GM21515 (cell line): ENCODE measurements at regions not wholly inside any gene's neighbourhood (a gene's known extent, or its start where the extent isn't known, plus 50 kb on each side); places are given as distances from the start of the nearest gene placed in this dataset.
"Not testable (repeated sequence)": the region's sequence is repeated elsewhere in the genome, so short reads cannot be mapped to it uniquely, and the experiment has no call there.

Source experiments
- ATAC-seq: cut with Tn5 transposase; IDR thresholded peaks from one replicate; pipeline ENCODE4 v1.9.1; 2021; ENCODE audit not compliant: unreplicated experiment

DNA sequence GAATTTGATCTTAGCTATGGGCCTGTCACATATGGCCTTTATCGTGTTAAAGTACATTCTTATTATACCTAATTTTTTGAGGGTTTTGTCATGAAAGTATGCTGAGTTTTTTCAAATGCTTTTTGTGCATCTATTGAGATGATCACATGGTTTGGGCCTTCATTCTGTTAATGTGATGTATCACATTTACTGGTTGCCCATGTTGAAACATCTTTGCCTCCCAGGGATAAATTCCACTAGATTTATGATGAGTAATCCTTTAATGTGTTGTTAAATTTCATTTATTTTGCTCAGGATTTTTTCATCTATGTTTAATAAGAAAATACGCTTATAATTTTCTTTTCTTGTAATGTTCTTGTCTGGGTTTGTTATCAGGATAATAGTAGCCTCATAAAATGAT is 442.0 kb downstream of the MDFIC start:
- no peak for ATAC-seq

DNA sequence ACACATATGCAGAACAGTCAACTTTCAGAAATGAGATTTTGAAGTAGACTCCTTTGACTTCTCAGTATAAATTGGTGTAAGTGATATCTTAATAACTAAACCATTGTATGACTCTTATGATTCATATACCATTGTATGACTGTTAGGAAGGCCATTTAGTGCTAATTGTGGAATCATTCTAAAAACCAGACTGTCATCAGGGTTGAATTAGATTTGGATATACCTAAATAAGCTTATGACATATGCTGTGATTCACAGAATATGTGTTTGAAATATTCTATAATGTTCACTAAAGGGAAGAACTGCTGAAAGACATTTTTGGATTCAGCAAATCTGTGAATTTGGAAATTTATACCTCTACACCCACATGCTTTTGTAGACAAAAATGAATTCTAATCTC is 438.1 kb downstream of the MDFIC start:
- ATAC-seq: no peak

DNA sequence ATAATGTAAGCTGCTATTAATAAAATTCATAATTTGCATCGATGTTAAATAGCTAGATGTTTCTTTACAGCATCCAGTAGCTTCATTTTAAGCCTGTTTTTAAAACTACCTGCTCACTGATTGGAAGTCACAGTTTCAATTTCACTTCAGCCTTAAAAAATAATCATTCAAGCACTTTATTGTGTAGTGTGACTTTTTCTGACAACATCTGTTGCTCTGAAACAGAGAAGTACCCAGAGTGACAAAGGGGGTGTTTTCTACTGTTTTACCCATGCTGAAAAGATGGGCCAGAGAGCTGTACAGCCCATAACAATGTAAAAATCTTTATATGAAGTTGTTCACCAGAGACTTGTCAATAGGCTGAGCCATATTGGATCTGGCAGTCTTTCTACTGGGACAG is 437.2 kb downstream of the MDFIC start:
- ATAC-seq: no peak

DNA sequence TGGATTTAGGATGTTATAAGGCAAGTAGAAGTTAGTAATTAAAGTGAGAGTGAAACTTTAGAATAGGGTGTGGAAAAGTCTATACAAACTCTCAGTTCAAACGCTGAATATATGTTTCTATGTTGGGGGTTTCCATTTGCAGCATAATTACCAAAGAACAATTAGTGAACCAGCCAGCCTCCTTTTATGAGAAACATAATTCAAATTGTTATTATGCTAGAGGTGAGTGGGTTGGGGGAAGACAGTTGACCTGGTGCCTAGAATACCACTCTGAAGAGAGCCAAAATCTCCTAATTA is 435.8 kb downstream of the MDFIC start:
- ATAC-seq: no peak

DNA sequence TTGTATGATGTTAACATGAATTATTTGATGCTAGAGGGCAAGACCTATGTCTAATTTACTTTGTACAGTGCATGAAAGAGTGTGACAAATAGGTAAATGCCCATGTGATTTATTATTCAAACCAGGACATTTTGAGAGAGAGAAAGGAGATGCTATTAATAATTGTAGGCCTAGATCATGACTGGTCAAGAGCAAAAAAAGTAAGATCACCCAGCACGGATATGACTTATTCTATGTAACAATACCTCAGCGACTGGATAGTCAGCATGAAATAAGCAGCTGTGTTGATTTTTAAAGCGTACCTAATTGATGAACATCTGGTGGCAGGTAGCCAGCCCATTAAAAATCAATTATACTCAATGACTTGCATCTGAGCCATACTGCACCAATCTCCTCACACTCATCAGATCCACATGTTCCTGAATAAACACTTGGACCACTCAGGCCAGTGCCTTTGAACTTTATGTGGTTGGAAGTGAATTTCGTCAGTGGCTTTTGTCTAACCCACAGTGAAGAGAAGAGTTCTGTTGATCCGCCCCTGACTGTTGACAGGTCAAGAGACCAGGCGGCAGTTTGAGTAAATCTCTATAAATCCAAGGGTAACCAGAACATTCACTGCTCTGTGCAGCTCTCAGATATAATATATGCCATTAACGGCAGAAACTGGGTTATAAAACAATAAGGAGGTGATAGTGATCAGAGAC is 435.3 kb downstream of the MDFIC start:
- ATAC-seq: no peak

DNA sequence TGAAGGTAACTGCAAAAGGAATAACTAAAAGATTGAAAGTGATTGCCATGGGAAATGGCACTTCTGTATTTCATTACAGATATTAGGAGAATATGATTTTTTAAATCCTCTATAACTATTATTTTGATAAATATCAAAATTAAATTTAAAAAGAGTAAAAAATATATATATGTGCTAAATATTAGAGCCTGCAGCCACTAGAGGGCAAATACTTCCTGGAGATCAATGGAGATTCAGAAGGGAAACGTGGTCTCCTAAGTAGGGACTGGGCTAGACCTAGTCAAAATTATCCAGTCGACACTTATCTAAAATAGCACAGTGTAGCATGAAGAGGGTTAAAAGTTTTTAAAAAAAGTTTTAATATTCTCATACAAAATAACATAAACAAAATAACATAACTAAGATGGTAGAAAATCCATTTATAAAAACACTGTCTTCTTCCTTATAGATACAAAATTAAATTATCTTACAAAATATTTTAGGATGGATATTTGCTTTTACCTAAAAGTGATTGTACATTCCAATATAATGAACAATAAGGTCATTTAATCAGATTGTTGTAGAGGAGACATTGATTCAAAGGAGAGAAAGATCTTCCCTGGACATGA is 434.3 kb downstream of the MDFIC start:
- ATAC-seq: no peak

DNA sequence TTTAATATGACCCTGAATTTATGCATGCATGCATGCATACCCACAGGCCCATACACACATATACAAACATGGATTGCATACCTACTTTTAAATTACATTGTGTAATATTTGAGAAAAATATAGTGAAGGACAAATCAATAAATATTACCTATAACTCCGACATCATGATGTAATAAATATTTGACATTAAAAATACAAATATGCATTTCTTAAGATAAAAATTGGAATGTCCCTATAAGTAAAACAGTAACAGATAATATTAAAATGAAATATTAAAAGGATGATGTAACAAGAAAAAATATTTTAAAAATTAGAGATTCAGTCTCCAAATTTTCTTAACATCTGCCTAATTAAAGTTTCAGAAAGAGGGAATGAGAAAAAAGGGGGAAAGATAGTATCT is 433.0 kb downstream of the MDFIC start:
- ATAC-seq: no peak

DNA sequence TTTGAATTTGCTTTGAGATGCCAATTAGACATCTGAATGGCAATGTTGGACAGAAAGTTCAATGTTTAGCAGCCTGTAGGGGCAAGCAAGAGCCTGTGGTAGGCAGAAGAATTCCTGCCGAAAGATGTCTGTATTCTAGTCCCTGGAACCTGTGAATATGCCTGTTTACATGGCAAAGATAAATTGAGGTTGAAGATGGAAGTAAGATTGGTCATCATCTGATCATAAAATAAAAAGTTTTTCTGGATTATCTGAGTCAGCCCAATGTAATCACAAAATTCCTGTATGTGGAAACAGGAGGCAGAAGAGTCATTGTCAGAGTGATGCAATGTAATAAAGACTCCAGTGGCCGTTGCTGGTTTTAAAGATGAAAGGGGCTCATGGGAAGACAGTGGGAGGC is 430.5 kb downstream of the MDFIC start:
- no peak for ATAC-seq

DNA sequence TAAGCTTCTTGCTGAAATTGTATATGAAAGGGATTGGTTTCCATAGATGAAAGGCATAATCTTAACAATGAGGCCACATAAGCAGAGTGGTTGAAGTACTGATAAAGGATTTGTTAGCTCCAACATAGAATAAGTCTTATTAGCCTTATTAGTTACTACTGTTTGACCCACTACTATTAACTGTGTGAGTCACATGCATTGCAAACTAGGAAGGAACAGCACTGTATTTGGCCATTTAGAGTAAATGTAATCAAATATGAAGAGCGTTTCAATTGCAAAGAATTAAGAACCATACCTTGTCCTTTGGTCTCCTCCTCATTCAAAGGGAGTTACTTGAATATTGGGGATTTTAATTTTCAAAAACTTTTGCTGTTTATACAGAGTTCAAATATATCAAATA is 428.9 kb downstream of the MDFIC start:
- ATAC-seq: no peak

DNA sequence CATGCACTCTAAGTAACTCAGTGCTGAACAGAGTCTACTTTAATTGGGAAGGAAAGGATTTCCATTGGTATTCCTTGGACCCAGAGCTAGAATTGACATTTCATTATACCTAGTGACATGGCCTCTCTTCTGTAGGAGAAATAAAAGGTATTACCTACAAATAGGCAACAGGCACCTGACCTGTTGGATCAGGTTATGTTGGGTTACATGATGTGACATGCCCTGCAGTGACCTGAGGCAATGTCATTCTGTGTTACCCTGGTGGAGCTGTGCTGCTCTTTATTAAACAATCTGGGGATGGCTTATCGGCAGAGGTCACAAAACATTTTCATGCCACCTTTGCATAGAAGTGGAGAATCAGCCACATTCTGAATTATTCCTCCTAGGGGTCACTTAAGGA is 427.7 kb downstream of the MDFIC start:
- ATAC-seq: no peak

DNA sequence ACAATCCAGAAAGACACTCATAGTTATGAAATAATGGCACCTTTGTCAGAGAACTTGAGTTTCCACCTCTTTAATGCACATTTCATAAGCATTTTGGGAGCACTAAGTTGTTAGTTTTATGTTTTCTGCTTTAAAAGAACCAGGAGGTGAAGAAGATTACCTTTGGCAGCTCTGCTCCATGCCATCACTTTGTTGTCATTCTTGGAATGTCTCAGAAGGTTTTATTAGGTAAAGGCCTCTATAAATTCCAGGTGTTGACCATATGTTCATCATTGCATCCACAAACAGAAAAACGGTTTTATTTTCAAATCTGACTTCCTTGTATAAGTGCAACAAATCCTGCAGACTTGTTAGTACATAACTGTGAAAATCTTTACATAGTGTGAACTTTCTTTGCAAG is 424.8 kb downstream of the MDFIC start:
- no peak for ATAC-seq

DNA sequence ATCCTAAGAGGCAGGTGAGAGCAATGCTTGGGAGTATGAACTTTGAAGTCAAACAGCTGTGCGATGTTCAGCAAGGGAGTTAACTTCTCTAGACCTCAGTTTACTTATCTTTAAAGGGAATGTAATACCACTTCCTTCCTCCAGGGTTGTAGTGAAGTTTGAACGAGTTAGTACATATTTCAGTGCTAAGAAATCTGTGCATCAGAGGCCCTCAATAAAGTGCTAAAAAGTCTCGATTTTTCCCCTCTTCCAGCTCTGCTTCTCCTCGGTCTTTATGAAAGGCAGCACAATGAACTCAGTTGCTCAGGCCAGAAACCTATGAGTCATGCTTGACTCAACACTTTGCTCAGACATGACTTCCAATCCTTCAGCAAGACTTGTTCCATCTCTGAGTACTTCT is 418.9 kb downstream of the MDFIC start:
- no peak for ATAC-seq

DNA sequence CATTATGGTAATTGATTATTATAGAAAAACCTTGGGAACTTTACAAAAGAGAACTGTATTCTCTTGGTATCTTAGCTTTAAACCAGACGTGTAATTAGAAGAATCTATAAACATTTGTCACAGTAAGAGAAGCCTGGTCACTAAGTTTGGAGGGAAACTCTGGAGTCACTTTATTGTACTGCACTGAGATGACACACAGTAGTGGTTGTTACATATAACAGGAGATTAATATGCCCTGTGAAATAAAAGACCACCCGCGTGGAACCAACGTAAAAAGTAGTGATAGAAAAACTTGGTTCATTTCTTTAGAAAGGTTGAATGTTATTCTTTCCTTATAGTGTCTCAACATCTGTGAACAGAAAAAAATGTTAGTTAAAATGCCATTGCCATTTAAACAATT is 416.1 kb downstream of the MDFIC start:
- no peak for ATAC-seq

DNA sequence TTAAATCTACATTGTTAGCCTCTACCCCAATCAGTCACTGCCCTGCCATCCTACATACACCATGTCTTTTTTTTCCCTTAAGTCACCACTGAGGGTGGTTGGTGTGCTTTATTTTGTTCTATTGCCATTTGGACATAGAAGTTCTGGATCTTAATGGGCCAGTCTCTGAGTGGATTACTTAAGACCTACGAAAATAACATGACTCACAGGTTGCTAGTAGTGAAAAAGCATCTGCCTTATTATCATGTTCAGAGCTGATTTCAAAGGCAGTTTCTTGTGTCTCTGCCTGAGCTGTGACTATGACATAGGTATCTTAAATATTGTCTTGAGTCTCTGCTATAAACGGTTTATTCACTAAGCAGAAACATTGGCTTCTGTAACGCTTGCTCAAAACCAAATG is 410.8 kb downstream of the MDFIC start:
- ATAC-seq: no peak

DNA sequence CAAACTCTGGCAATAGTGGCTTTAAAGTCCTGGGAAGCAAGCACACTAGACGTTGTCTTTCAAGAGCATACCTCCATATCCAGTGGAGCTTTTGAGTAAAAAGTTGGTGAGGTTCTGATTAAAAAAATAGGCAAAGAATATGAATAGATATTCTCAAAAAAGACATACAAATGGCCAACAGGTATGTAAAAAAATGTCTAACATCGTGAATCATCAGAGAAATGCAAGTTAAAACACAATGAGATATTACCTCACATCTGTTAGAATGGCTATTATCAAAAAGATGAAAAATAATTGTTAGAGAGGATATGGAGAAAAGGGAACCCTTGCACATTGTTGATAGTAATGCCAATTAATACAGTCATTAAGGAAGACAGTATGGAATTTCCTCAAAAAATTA is 407.1 kb downstream of the MDFIC start:
- no peak for ATAC-seq

DNA sequence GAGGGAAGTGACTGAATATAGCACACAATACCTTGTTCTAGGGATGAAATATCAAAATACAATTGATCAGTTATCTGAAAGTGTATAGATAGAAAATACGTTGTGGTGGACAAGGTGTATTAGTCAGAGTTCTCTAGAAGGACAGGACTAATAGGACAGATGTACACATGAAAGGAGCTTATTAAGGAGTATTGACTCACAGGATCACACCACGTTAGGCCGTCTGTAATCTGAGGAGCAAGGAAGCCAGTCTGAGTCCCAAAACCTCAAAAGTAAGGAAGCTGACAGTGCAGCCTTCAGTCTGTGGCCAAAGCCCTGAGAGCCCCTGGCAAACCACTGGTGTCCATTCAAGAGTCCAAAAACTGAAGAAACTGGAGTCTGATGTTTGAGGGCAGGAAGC is 406.1 kb downstream of the MDFIC start:
- ATAC-seq: no peak

DNA sequence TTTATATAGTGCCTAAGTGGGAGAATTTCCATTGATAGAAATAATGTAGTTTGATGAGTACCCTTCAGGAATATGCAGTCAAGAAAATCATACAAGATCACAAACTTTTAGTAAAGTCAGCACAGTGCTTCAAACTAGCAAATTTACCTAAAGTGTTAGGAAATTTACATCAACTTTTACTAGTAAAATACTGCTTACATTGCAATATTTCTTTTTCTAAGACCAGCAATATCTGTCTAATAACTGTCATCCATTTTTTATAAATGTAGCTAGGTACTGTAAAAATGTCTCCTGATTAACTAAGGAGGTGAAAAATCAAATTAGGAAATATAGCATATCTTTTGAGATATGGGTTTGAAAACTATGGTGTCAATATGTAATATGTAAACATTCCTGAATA is 405.4 kb downstream of the MDFIC start:
- ATAC-seq: no peak

DNA sequence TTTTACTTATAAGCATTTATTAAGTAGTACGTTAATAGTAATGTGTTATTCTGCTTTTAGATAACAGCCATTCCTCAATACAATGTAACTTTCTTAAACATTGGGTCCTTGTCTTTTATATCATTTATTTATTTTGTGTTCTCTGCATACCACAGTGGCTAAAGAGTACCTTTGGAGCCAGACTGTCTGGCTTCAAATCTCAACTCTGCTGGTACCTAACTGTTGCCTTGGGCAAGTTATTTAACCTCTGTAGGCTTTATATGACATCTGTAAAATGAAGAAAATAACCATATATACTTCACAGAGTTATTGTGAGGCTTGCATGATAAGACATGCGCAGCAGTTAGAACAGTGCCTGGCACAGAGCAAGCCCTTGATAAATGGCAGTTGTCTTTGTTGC is 397.6 kb downstream of the MDFIC start:
- no peak for ATAC-seq

DNA sequence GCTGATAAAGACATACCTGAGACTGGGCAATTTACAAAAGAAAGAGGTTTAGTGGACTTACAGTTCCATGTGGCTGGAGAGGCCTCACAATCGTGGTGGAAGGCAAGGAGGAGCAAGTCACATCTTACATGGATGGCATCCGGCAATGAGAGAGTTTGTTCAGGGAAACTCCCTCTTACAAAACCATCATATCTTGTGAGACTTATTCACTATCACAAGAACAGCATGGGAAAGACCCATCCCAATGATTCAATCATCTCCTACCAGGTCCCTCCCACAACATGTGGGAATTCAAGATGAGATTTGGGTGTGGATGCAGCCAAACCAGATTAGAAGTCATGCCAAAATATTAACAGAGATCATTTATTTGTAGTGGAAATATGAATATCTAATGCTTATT is 388.4 kb downstream of the MDFIC start:
- not testable (repeated sequence) for ATAC-seq

DNA sequence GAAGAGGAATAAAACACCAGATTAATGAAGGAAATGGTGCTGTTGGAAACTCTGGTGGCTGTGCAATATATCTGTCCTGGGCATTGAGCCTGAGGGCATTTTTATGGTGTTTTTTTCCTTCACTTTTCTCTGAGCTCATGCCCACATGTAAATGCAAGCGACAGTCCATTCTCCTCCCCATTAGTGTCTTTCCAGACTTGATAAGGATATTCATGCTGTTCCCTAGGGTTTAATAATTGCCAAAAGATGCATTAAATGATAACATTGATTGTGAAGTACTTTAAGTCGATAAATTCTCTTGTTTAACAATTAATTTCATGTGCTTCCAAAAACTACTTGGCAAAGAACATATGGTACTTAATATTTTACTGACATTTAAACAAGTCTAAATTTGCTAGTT is 384.7 kb downstream of the MDFIC start:
- no peak for ATAC-seq

DNA sequence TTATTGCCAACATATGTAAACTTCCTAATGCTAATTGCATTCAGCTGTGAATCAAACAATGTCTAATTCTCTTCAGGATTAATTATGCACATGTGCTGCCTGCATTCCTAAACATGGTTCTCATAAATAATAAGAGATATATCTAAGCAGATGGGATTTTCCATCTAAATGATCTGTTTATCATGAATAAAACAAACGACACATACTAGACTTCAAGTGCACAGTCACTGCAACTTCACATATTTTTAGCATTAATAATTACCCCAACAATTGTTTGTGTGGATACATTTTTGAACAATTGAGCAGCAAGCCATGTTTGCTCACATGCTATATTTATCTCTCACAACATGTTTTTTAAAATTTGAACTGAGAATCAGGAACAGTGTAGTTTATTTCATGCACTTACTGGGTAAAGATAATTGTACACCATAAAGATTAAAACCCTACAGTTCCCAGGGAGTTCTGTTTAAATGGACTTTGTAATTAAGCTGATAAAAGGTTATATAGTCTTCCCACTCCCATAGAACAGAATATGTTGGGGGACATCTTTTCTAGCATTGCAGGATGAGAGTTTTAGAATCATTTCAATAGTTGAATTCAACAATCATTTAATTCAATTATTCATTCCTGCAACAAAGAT is 378.5 kb downstream of the MDFIC start:
- ATAC-seq: no peak

DNA sequence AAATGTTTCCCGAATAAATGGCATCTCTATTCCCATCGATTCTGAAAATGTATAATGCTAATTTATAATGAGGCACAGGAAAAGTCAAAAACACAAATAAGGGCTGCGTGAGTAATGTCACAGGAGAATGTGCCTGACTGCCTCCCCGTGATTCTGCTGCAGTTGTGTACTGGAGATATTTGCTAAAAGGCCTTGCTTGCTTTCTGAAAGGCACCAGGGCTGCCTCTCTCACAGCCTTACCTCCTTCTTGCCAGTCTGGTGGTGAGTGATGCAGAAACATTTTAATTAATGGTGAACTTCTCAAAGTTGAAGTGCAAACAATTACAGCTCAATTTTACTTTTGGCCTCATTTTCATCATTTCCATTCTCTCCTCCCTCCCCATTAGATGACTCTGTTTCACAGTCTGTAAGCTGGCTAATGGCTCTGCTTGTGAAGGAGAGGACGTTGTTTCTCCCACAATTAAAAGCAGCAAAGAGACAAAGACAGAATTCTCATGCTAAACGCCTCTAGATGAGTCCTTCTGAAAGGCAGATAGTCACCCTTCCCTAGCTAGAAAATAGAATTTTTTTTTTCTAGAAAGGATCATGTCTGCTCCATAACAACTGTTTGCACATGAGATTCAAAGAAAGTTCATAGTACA is 377.6 kb downstream of the MDFIC start:
- ATAC-seq: no peak
